HepG2 (cell line): ENCODE measurements at regions not wholly inside any gene's neighbourhood (a gene's known extent, or its start where the extent isn't known, plus 50 kb on each side); places are given as distances from the start of the nearest gene placed in this dataset.

Source experiments
- GMEB1 ChIP-seq: sonication (generic); formaldehyde crosslinking; IDR thresholded peaks from 2 replicates; pipeline ENCODE4 v1.5.1; 2020; ENCODE audit warnings: missing genetic modification reagents, mild to moderate bottlenecking, borderline replicate concordance
- ISL2 ChIP-seq: sonication (generic); formaldehyde crosslinking; IDR thresholded peaks from 2 replicates; pipeline ENCODE4 v1.5.0; 2020; ENCODE audit warnings: missing genetic modification reagents
- MXD4 ChIP-seq: IDR thresholded peaks from 2 replicates; pipeline ENCODE4 v1.6.1; 2016; ENCODE audit warnings: mild to moderate bottlenecking, missing biosample characterization, missing genetic modification reagents
- PAWR ChIP-seq: sonication (generic); formaldehyde crosslinking; IDR thresholded peaks from 2 replicates; pipeline ENCODE4 v1.4.0; 2020; ENCODE audit warnings: missing genetic modification reagents, mild to moderate bottlenecking, borderline replicate concordance
- SIN3B ChIP-seq: fragments of 150-350 bp; IDR thresholded peaks from 2 replicates; pipeline ENCODE4 v1.6.1; 2014; ENCODE audit warnings: low read length
- SNAPC2 ChIP-seq: sonication (generic); formaldehyde crosslinking; IDR thresholded peaks from 2 replicates; pipeline ENCODE4 v1.8.1; 2022; ENCODE audit warnings: mild to moderate bottlenecking, missing genetic modification reagents
- SP140L ChIP-seq: sonication (generic); formaldehyde crosslinking; IDR thresholded peaks from 2 replicates; pipeline ENCODE4 v1.4.0; 2020; ENCODE audit warnings: missing genetic modification reagents, borderline replicate concordance
- ZMYM3 ChIP-seq: sonication (generic); formaldehyde crosslinking; IDR thresholded peaks from 2 replicates; pipeline ENCODE4 v1.5.1; 2020; ENCODE audit warnings: mild to moderate bottlenecking, missing genetic modification reagents
- ZNF672 ChIP-seq: sonication (generic); formaldehyde crosslinking; IDR thresholded peaks from 2 replicates; pipeline ENCODE4 v1.8.1; 2022; ENCODE audit warnings: missing genetic modification reagents
- TF ChIP-seq, protein P1 (sequence below): sonication (generic); formaldehyde crosslinking; IDR thresholded peaks from 2 replicates; pipeline ENCODE4 v1.4.0; 2020; ENCODE audit warnings: missing genetic modification reagents, borderline replicate concordance
- TF ChIP-seq, protein P2 (sequence below): conservative IDR thresholded peaks from 2 replicates; pipeline ENCODE4 v1.6.1; 2018; ENCODE audit warnings: missing genetic modification reagents

GRCh38 chr12:91866566-91866965, 279.1 kb downstream of the BTG1 start (continued):
- TF ChIP-seq, protein P1, sequence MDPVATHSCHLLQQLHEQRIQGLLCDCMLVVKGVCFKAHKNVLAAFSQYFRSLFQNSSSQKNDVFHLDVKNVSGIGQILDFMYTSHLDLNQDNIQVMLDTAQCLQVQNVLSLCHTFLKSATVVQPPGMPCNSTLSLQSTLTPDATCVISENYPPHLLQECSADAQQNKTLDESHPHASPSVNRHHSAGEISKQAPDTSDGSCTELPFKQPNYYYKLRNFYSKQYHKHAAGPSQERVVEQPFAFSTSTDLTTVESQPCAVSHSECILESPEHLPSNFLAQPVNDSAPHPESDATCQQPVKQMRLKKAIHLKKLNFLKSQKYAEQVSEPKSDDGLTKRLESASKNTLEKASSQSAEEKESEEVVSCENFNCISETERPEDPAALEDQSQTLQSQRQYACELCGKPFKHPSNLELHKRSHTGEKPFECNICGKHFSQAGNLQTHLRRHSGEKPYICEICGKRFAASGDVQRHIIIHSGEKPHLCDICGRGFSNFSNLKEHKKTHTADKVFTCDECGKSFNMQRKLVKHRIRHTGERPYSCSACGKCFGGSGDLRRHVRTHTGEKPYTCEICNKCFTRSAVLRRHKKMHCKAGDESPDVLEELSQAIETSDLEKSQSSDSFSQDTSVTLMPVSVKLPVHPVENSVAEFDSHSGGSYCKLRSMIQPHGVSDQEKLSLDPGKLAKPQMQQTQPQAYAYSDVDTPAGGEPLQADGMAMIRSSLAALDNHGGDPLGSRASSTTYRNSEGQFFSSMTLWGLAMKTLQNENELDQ (CRISPR knock-in tag), result no peak
- TF ChIP-seq GMEB1 (CRISPR knock-in tag) (no peak), SNAPC2 (no peak), ZNF672 (CRISPR knock-in tag) (no peak), ZMYM3 (no peak), SP140L (no peak), SIN3B (no peak), ISL2 (CRISPR knock-in tag) (no peak), MXD4 (CRISPR knock-in tag) (no peak), PAWR (CRISPR knock-in tag) (no peak)
- TF ChIP-seq, protein P2, sequence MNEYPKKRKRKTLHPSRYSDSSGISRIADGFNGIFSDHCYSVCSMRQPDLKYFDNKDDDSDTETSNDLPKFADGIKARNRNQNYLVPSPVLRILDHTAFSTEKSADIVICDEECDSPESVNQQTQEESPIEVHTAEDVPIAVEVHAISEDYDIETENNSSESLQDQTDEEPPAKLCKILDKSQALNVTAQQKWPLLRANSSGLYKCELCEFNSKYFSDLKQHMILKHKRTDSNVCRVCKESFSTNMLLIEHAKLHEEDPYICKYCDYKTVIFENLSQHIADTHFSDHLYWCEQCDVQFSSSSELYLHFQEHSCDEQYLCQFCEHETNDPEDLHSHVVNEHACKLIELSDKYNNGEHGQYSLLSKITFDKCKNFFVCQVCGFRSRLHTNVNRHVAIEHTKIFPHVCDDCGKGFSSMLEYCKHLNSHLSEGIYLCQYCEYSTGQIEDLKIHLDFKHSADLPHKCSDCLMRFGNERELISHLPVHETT, result no peak
